DMS79 treated with DMSO at 0.1 percent for 48 hours (cell line): ENCODE measurements at regions not wholly inside any gene's neighbourhood (a gene's known extent, or its start where the extent isn't known, plus 50 kb on each side); places are given as distances from the start of the nearest gene placed in this dataset.

ENCODE experiments used
- DNase-seq: peaks from one replicate; lab custom pipeline; 2025; lab: John Stamatoyannopoulos, UW

DNA sequence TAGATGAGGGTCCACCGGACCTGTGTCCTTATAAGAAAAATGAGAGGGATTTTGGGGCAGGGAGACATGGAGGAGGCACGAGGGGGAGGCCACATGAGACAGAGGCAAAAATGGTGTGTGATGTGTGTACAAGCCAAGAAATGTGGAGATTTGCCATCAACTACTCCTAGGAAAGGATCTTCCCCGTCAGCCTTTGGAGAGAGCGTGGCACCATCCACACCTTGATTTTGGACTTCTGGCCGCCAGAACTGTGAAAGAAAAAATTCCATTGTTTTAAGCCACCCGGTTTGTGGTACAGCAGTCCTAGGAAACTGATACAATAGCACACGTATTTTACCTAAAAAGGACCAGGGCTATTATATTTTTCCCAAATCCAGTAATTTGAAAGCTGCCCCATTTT, 829.0 kb upstream of the SALL3 start:
- DNase-seq: no peak

DNA sequence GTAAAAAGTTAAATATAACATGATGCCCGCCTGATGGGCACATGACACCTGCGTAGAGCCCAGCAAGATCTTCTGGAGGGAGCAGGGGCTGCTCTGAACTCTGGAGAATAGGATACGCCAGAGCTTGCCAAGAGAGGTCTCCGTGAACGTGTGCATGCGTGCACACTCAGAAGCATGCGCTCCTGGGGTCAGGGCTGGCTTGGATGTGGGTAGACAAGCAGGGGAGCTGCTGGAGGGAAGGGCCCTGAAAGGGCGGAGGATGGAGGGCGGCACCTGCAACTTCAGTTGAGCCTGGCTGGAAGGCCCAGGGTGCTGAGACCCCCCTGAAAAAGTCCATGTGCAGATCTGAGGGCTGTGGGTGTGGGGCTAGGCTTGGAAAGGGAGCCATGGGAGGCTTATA, 828.4 kb upstream of the SALL3 start:
- no peak for DNase-seq

GRCh38 chr18:78151948-78152725, 827.5 kb upstream of the SALL3 start:
- DNase-seq: no peak

DNA sequence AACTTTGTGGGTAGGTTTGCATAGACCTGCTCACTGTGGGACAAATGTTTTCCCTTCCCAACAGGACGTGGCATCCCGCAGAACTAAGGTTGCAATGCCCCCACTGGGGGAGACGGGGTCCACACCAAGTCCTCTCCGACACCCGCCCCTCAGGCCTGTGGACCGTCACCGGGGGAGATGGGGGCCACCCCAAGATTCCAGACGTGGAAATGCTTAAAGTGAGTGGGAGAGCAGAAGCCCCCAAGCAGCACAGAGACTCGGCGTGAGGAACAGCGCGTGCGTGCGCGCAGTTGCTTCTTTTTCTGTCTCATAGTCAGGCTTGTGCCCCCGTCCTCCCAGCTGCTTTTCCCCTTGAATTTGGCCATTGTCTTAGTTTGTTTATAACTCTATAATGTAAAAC, 826.3 kb upstream of the SALL3 start:
- no peak for DNase-seq

- DNase-seq: no peak
These were observed 825.2 kb upstream of the SALL3 start for GRCh38 chr18:78154444-78154843.

DNA sequence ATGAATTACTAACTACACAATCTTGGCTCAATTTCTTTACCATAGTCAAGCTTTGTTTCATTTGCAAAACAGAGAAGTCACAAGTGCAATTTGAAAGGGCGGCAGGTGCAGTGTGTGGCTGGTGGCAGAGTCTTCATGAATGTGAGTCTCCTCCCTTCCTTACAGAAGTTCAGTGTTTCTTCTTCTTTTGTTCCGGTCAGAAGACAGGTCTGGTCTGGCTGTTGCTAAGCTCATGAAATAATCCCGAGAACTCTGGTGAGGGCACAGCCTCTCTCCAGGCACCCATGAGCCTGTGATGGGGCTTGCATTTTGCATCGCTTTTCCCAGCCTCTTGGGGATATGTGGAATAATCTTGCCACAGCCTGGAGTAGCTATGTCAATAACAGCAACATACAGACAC, 824.8 kb upstream of the SALL3 start:
- no peak for DNase-seq

- DNase-seq: no peak
These were observed 823.2 kb upstream of the SALL3 start for GRCh38 chr18:78156466-78156865.

GRCh38 chr18:78158943-78159342, 820.7 kb upstream of the SALL3 start:
- DNase-seq: no peak

DNA sequence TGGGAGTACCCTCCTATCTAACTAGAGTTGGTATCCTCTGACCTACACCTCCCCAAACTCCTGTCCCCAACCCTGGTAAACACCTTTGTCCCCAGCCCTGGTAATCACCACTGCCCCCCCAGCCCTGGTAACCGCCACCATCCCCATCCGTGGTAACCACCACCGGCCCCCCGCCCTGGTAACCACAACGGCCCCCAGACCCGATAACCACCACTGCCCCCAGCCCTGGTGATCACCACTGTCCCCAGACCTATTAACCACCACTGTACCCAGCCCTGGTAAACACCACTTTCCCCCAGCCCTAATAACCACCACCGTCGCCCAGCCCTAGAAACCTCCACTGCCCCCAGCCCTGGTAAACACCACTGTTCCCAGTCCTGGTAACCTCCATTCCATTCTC, 820.2 kb upstream of the SALL3 start:
- no peak for DNase-seq

DNA sequence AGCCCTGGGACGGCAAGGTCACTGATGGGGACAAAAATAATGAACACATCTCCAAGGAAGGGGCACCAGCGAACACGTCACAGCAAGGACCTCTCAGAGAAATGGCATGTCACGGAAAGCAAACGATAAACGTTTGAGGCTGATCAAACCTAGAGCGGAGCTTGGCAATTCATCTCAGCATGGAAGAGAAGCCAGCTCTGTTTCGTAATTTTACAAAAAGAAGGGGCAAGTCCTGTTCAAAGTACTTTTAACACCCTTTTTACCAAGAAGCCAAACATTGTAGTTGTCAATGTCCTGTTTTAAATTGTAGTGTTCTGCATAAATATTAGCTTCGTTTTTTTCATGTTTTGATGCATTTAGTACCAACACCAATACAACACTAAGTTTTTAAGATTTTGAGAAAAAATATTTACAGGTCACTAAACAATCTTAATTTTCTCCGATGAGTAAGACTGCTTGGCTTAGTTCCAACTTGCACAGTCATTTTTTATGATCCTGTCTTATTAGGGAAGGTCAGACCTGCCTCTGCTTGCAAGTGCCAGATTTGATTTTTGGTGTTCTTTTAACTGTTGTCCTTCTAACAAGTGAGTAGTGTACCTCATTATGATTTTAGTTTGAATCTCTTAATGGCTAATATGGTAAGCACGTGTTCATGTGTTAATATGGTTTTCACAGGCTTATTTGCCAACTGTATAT, 818.5 kb upstream of the SALL3 start:
- DNase-seq: no peak

DNA sequence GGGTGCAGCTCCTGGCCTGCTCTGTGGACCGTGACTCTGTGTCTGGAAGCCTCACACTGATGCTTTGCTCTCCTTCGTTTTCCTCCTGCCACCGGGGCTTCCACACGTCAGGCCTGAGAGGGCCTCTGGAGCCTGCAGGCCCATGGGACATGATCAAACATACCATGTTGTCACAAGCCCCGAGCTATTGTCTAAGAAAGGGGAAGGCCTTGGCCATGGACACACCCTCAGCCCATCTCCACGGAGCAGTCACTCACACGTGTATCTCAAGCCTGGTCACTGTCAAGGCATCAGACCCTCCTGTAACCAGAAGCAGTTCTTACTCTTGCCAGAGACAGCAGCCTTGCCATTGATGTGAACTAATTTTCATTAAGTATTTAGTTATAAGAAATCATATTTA, 814.1 kb upstream of the SALL3 start:
- no peak for DNase-seq

DNA sequence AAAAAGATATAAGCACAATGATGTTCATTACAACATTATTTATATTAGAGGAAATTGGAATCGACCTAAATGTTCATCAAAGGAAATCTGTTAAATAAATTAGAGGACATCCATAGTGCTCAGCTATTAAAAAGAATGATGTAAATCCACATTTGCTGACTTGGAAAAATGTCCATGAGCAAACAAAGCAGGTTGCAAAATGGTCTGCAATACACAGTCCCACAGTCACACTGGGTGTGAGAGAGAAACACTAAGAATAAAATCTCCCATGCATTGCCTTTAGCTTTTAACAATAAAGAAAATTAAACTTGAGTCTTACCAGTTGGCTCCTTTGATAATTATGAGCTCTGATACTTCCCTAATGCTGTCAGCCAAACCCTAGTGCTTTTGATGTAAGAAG, 811.1 kb upstream of the SALL3 start:
- no peak for DNase-seq

DNA sequence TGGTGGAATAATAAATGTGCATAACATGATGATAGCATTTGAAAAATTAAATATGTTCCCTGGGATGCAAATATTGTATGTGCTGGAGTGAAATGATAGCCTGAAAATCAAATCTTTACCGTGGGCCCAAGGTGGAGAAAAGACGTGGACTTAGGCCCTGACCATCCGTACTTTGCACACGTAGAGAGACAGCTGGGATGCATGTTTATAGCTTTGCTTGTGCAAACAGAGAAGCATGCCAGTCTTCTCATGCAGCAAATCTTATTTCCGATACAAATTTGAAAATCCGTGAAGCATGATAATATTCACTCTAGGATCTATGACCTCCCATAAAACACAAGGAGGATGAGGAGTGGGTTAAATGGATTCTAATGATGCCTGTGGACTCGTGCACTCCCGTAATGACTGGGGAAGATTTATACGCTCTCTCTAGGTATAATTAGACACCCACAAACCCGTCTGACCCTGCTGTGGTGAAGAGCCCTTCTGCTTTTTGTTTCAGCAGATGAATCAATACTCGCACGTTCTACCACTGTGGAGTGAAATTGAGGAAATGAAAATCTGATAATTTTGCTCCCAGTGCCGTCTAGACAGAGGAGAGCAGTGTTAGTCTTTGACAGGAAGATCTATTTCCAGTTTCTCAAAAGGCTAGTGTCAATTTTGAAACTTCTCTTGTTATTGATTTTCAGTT, 810.3 kb upstream of the SALL3 start:
- no peak for DNase-seq

- no peak for DNase-seq
These were observed 807.7 kb upstream of the SALL3 start for GRCh38 chr18:78171954-78172353.

- no peak for DNase-seq
These were observed 804.9 kb upstream of the SALL3 start for GRCh38 chr18:78174737-78175136.

DNA sequence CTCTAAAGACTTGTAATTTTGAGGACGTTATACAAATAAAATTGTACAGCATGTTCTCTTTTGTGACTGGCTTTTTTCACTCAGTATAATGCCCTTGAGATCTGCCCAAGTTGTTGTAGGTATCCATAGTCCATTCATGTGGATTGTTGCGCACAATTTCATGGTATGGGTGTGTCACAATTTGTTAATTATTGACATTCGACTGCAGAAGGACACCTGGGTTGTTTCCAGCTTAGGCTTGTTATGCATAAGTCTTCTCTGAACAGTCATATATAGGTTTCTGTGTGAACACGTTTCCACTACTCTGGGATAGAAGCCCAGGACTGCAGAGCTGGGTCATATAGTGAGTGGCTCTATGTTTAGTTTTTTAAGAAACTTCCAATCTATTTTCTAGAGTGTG, 800.8 kb upstream of the SALL3 start:
- DNase-seq: no peak

- DNase-seq: no peak
These were observed 798.9 kb upstream of the SALL3 start for GRCh38 chr18:78180741-78181140.

GRCh38 chr18:78183815-78184214, 795.8 kb upstream of the SALL3 start:
- no peak for DNase-seq

DNA sequence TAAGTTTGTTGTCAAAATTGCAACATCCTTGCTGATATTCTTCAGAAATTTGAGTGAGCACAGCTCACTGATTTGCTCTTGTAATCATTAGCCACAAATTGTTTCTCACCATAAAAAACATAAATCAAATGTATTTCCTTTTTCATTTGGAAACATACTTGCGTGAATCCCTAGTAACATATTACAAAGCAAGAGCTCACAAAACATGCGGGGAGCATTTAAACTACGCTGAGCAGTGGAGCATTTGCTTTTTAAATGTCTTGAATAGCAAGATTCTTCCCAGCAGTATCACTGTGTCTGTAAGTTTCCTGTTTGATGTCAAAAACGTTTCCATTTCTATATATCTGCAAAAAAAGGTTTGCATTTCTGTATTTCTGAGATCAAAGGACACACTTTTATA, 788.3 kb upstream of the SALL3 start:
- no peak for DNase-seq

DNA sequence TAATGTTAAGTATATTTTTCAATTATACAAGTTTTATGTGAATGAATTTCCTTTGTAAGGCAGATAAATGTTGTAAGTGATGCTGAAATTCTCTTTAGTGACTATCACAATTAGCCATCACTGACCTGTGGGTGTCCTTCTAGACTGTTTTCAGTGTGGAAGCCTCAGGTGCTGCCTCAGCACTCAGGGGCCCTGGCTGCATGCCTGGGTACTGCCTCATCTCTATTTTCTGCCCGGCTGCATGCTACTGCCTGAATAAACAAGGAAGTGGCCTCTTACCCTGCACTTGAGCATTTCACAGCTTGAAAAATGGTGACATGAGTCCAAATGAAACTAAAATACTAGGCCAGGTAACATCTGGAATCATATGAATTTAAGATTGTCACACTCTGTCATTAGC, 787.6 kb upstream of the SALL3 start:
- peak; percentile 84 for DNase-seq

DNA sequence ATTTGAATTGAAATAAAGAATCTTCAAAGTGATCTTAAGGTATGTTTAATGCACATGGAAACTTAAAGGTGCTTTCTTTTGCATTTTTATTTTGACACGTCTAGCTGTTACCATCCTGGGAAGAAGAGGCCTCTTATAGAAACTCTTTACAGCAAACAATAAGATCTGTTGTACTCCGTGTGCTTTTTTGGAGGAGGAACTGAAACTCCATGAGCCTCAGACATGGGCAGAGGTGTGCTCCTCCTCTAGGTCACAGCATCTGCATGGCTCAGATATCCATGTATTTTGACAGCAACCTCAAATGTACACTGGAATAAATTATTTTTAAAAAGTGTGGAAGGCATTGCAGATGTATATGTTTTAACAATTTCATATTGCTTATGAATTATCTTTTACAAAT, 783.3 kb upstream of the SALL3 start:
- DNase-seq: no peak

GRCh38 chr18:78199002-78199401, 780.6 kb upstream of the SALL3 start:
- no peak for DNase-seq

- no peak for DNase-seq
These were observed 780.0 kb upstream of the SALL3 start for GRCh38 chr18:78199611-78200010.
